ENCODE measurements at regions not wholly inside any gene's neighbourhood (a gene's known extent, or its start where the extent isn't known, plus 50 kb on each side); places are given as distances from the start of the nearest gene placed in this dataset.

GRCh38 chr2:222804351-222804750 lies 56.5 kb upstream of the ACSL3 start:
- TF ChIP-seq CTCF (IDR thresholded peaks at IDR 0.05) (no peak), POLR2A (IDR thresholded peaks at IDR 0.05) (no peak), EP300 (IDR thresholded peaks at IDR 0.05) (no peak)

All from tibial nerve (tissue), 4 donors.